Endothelial cell of umbilical vein (primary cell): ENCODE measurements at regions not wholly inside any gene's neighbourhood (a gene's known extent, or its start where the extent isn't known, plus 50 kb on each side); places are given as distances from the start of the nearest gene placed in this dataset.

Experiments
- POLR2AphosphoS5 ChIP-seq: IDR thresholded peaks from 2 replicates; pipeline ENCODE4 v1.6.1; 2012; ENCODE audit warnings: low read depth, mild to moderate bottlenecking, control low read depth, low read length, moderate library complexity; ENCODE audit not compliant: insufficient read depth
- TF ChIP-seq, protein P1 (sequence below), 2 donors: IDR thresholded peaks; 1 replicate in 1 of 2; 2 replicates in 1 of 2; pipeline ENCODE4 v1.5.1; 2011; ENCODE audit warnings: low read length in 2 of 2, mild to moderate bottlenecking in 2 of 2, moderate library complexity in 2 of 2, control low read depth in 1 of 2, inconsistent platforms in 1 of 2, low read depth in 1 of 2; ENCODE audit not compliant: insufficient read depth in 1 of 2; ENCODE audit errors: extremely low read depth in 1 of 2

- TF ChIP-seq, protein P1, sequence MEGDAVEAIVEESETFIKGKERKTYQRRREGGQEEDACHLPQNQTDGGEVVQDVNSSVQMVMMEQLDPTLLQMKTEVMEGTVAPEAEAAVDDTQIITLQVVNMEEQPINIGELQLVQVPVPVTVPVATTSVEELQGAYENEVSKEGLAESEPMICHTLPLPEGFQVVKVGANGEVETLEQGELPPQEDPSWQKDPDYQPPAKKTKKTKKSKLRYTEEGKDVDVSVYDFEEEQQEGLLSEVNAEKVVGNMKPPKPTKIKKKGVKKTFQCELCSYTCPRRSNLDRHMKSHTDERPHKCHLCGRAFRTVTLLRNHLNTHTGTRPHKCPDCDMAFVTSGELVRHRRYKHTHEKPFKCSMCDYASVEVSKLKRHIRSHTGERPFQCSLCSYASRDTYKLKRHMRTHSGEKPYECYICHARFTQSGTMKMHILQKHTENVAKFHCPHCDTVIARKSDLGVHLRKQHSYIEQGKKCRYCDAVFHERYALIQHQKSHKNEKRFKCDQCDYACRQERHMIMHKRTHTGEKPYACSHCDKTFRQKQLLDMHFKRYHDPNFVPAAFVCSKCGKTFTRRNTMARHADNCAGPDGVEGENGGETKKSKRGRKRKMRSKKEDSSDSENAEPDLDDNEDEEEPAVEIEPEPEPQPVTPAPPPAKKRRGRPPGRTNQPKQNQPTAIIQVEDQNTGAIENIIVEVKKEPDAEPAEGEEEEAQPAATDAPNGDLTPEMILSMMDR (IDR thresholded peaks at IDR 0.05; ENCODE audit: extremely low read depth in 1 of 2, insufficient read depth in 1 of 2, low read depth in 1 of 2, low read length in 2 of 2), result no peak
- no peak for TF ChIP-seq POLR2AphosphoS5
Measured at GRCh38 chr15:77698481-77698880, 65.8 kb upstream of the LINGO1 start.
